ENCODE measurements at regions not wholly inside any gene's neighbourhood (a gene's known extent, or its start where the extent isn't known, plus 50 kb on each side); places are given as distances from the start of the nearest gene placed in this dataset.
"Not testable (repeated sequence)": the region's sequence is repeated elsewhere in the genome, so short reads cannot be mapped to it uniquely, and the experiment has no call there.

DNA sequence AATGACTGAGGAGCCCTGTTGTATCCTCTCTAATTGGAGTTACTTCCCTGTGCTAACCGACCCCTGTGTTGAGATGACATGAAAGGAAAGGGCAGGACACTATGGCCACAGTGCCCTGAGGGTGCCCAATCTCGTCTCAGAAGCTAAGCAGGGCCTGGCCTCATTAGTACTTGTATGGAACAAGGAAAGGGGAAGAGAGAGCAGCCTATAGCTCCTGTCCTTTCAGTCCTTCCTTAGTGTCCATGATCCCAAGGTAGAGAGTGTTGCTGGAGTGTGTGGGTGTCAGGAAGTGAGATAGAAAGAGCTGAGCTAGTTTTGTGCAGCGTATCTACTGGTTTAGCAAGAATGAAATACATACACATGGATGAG lies 59.6 kb upstream of the RABL2A start:
- DNase-seq (ENCODE audit: low read depth, low spot score); H3K27ac ChIP-seq (ENCODE audit: insufficient read depth, low read depth, low read length); H3K4me3 ChIP-seq (replicated peaks in 1 of 3; ENCODE audit: insufficient read depth in 1 of 3, low read depth in 1 of 3, low read length in 3 of 3); H3K9me1 ChIP-seq (replicated peaks; ENCODE audit: control insufficient read depth, extremely low read depth, insufficient read depth, low read length); BruUV-seq (replicated peaks); H4K20me1 ChIP-seq (replicated peaks; ENCODE audit: control insufficient read depth, extremely low read depth, insufficient read depth, low read length); CTCF ChIA-PET; H3K4me1 ChIP-seq (ENCODE audit: control insufficient read depth, extremely low read depth, insufficient read depth, low read length); H2AFZ ChIP-seq (ENCODE audit: low read depth, low read length); POLR2A ChIA-PET; FAIRE-seq; intact Hi-C loops (cut with micrococcal nuclease); H3K9me3 ChIP-seq (replicated peaks; ENCODE audit: control insufficient read depth, insufficient read depth, low read length); H3K79me2 ChIP-seq (ENCODE audit: control insufficient read depth, insufficient read depth, low read length); H3K4me2 ChIP-seq (ENCODE audit: insufficient read depth, low read length); H3K36me3 ChIP-seq (ENCODE audit: control insufficient read depth in 2 of 2, extremely low read depth in 1 of 2, insufficient read depth in 2 of 2, low read length in 2 of 2); H3K27me3 ChIP-seq (ENCODE audit: control insufficient read depth in 2 of 2, insufficient read depth in 2 of 2, low read length in 2 of 2); H3K9ac ChIP-seq (replicated peaks; ENCODE audit: extremely low read depth, insufficient read depth, low read length); dilution Hi-C loops (cut with MboI; ENCODE audit: extremely low pct_ligation_motif_present, low sequenced_read_pairs): not testable (repeated sequence)

DNA sequence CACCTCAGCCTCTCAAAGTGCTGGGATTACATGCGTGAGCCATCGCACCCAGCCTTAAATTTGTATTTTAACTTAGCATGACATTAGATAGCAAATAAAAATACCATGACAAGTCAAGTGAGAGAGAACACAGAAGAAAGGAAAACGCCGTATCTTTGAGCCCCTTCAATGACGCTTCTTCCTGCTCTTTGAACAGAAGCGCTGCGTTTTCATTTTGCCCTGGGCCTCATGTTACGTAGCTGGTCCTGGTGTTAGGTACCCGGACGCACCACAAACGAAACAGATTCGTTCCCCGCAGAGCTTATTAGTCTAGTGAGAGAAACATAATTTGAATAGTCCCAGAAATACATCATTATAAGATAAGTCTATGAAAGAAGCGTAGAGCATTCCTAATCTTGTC lies 58.8 kb upstream of the RABL2A start:
- BruUV-seq (replicated peaks); H4K20me1 ChIP-seq (replicated peaks; ENCODE audit: control insufficient read depth, extremely low read depth, insufficient read depth, low read length); H3K9me1 ChIP-seq (replicated peaks; ENCODE audit: control insufficient read depth, extremely low read depth, insufficient read depth, low read length); H3K9ac ChIP-seq (replicated peaks; ENCODE audit: extremely low read depth, insufficient read depth, low read length); intact Hi-C loops (cut with micrococcal nuclease); H3K4me3 ChIP-seq (replicated peaks in 1 of 3; ENCODE audit: insufficient read depth in 1 of 3, low read depth in 1 of 3, low read length in 3 of 3); H3K36me3 ChIP-seq (ENCODE audit: control insufficient read depth in 2 of 2, extremely low read depth in 1 of 2, insufficient read depth in 2 of 2, low read length in 2 of 2); H3K4me1 ChIP-seq (ENCODE audit: control insufficient read depth, extremely low read depth, insufficient read depth, low read length); H3K79me2 ChIP-seq (ENCODE audit: control insufficient read depth, insufficient read depth, low read length); H3K9me3 ChIP-seq (replicated peaks; ENCODE audit: control insufficient read depth, insufficient read depth, low read length); dilution Hi-C loops (cut with MboI; ENCODE audit: extremely low pct_ligation_motif_present, low sequenced_read_pairs); H3K27me3 ChIP-seq (ENCODE audit: control insufficient read depth in 2 of 2, insufficient read depth in 2 of 2, low read length in 2 of 2); FAIRE-seq; H2AFZ ChIP-seq (ENCODE audit: low read depth, low read length); CTCF ChIA-PET; H3K27ac ChIP-seq (ENCODE audit: insufficient read depth, low read depth, low read length); POLR2A ChIA-PET; H3K4me2 ChIP-seq (ENCODE audit: insufficient read depth, low read length): not testable (repeated sequence)
- peak; percentile 0 for DNase-seq (ENCODE audit: low read depth, low spot score)

GRCh38 chr2:113570082-113570481 lies 57.0 kb upstream of the RABL2A start:
- H3K9ac ChIP-seq (replicated peaks; ENCODE audit: extremely low read depth, insufficient read depth, low read length); H3K9me3 ChIP-seq (replicated peaks; ENCODE audit: control insufficient read depth, insufficient read depth, low read length); H3K27ac ChIP-seq (ENCODE audit: insufficient read depth, low read depth, low read length); H3K4me2 ChIP-seq (ENCODE audit: insufficient read depth, low read length); H3K4me3 ChIP-seq (replicated peaks in 1 of 3; ENCODE audit: insufficient read depth in 1 of 3, low read depth in 1 of 3, low read length in 3 of 3); CTCF ChIA-PET; DNase-seq (ENCODE audit: low read depth, low spot score); FAIRE-seq; H3K4me1 ChIP-seq (ENCODE audit: control insufficient read depth, extremely low read depth, insufficient read depth, low read length); BruUV-seq (replicated peaks); POLR2A ChIA-PET; H4K20me1 ChIP-seq (replicated peaks; ENCODE audit: control insufficient read depth, extremely low read depth, insufficient read depth, low read length); H3K79me2 ChIP-seq (ENCODE audit: control insufficient read depth, insufficient read depth, low read length); H2AFZ ChIP-seq (ENCODE audit: low read depth, low read length); H3K9me1 ChIP-seq (replicated peaks; ENCODE audit: control insufficient read depth, extremely low read depth, insufficient read depth, low read length); dilution Hi-C loops (cut with MboI; ENCODE audit: extremely low pct_ligation_motif_present, low sequenced_read_pairs); intact Hi-C loops (cut with micrococcal nuclease); H3K36me3 ChIP-seq (ENCODE audit: control insufficient read depth in 2 of 2, extremely low read depth in 1 of 2, insufficient read depth in 2 of 2, low read length in 2 of 2); H3K27me3 ChIP-seq (ENCODE audit: control insufficient read depth in 2 of 2, insufficient read depth in 2 of 2, low read length in 2 of 2): not testable (repeated sequence)

GRCh38 chr2:113570509-113571009 lies 56.5 kb upstream of the RABL2A start:
- H3K36me3 ChIP-seq (ENCODE audit: control insufficient read depth in 2 of 2, extremely low read depth in 1 of 2, insufficient read depth in 2 of 2, low read length in 2 of 2); FAIRE-seq; H3K9me3 ChIP-seq (replicated peaks; ENCODE audit: control insufficient read depth, insufficient read depth, low read length); H4K20me1 ChIP-seq (replicated peaks; ENCODE audit: control insufficient read depth, extremely low read depth, insufficient read depth, low read length); intact Hi-C loops (cut with micrococcal nuclease); H3K4me2 ChIP-seq (ENCODE audit: insufficient read depth, low read length); H3K9me1 ChIP-seq (replicated peaks; ENCODE audit: control insufficient read depth, extremely low read depth, insufficient read depth, low read length); H3K4me3 ChIP-seq (replicated peaks in 1 of 3; ENCODE audit: insufficient read depth in 1 of 3, low read depth in 1 of 3, low read length in 3 of 3); H3K4me1 ChIP-seq (ENCODE audit: control insufficient read depth, extremely low read depth, insufficient read depth, low read length); DNase-seq (ENCODE audit: low read depth, low spot score); H3K9ac ChIP-seq (replicated peaks; ENCODE audit: extremely low read depth, insufficient read depth, low read length); H3K27me3 ChIP-seq (ENCODE audit: control insufficient read depth in 2 of 2, insufficient read depth in 2 of 2, low read length in 2 of 2); H3K79me2 ChIP-seq (ENCODE audit: control insufficient read depth, insufficient read depth, low read length); POLR2A ChIA-PET; H2AFZ ChIP-seq (ENCODE audit: low read depth, low read length); BruUV-seq (replicated peaks); dilution Hi-C loops (cut with MboI; ENCODE audit: extremely low pct_ligation_motif_present, low sequenced_read_pairs); H3K27ac ChIP-seq (ENCODE audit: insufficient read depth, low read depth, low read length); CTCF ChIA-PET: not testable (repeated sequence)

Measured in endothelial cell of umbilical vein (primary cell).